PFSK-1 (cell line): ENCODE measurements at regions not wholly inside any gene's neighbourhood (a gene's known extent, or its start where the extent isn't known, plus 50 kb on each side); places are given as distances from the start of the nearest gene placed in this dataset.

Experiments used
- FOXP2 ChIP-seq: optimal IDR thresholded peaks from 2 replicates; pipeline ENCODE3; 2011; ENCODE audit warnings: borderline replicate concordance, control low read depth, inconsistent platforms; ENCODE audit not compliant: insufficient read depth; ENCODE audit errors: extremely low read length, extremely low read depth
- POLR2AphosphoS5 ChIP-seq: IDR thresholded peaks from 2 replicates; pipeline ENCODE4 v1.6.1; 2012; ENCODE audit warnings: low read depth, mild to moderate bottlenecking, control low read depth, low read length, moderate library complexity
- SIN3A ChIP-seq: IDR thresholded peaks from 2 replicates; pipeline ENCODE4 v1.6.1; 2012; ENCODE audit warnings: mild to moderate bottlenecking, low read length, moderate library complexity, borderline replicate concordance; ENCODE audit not compliant: insufficient read depth
- TAF1 ChIP-seq: IDR thresholded peaks from 2 replicates; pipeline ENCODE4 v1.6.1; 2012; ENCODE audit warnings: low read length, control low read depth, borderline replicate concordance; ENCODE audit not compliant: insufficient read depth
- TF ChIP-seq, protein P1 (sequence below), 2 experiments: IDR thresholded peaks; 2 replicates each; pipeline versions ENCODE4 v1.6.1 to v1.8.0; 2011 to 2012; ENCODE audit warnings: low read depth in 2 of 2, low read length in 2 of 2, control low read depth in 1 of 2, inconsistent platforms in 1 of 2, mild to moderate bottlenecking in 1 of 2, moderate library complexity in 1 of 2; ENCODE audit not compliant: insufficient read depth in 1 of 2

DNA sequence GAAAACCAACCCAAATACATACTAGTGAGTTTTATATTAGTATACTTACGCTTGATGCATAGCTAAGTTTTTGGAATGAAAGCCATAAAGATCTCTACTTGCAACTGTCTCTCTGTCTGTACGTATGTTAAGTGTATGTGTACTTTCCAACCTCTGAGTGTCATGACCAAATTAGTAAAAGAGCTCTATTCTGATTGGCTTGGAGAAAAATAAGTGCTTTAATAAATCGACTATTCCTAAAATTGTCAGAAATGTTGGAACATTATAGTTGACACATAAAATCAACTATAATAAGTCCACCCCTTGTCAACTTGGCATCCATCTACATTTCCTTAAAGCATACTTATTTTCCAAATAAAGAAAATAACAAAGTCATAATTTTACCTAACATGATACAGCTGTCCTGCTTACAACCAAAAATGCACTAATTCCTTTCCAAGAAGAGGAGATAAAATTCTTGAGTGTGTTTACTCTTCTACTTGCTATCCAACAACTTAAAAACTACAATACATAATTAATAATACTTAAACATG lies 507.4 kb upstream of the ATP2B1 start:
- TF ChIP-seq TAF1 (no peak), FOXP2 (no peak), SIN3A (no peak), POLR2AphosphoS5 (no peak)
- TF ChIP-seq, protein P1, sequence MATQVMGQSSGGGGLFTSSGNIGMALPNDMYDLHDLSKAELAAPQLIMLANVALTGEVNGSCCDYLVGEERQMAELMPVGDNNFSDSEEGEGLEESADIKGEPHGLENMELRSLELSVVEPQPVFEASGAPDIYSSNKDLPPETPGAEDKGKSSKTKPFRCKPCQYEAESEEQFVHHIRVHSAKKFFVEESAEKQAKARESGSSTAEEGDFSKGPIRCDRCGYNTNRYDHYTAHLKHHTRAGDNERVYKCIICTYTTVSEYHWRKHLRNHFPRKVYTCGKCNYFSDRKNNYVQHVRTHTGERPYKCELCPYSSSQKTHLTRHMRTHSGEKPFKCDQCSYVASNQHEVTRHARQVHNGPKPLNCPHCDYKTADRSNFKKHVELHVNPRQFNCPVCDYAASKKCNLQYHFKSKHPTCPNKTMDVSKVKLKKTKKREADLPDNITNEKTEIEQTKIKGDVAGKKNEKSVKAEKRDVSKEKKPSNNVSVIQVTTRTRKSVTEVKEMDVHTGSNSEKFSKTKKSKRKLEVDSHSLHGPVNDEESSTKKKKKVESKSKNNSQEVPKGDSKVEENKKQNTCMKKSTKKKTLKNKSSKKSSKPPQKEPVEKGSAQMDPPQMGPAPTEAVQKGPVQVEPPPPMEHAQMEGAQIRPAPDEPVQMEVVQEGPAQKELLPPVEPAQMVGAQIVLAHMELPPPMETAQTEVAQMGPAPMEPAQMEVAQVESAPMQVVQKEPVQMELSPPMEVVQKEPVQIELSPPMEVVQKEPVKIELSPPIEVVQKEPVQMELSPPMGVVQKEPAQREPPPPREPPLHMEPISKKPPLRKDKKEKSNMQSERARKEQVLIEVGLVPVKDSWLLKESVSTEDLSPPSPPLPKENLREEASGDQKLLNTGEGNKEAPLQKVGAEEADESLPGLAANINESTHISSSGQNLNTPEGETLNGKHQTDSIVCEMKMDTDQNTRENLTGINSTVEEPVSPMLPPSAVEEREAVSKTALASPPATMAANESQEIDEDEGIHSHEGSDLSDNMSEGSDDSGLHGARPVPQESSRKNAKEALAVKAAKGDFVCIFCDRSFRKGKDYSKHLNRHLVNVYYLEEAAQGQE (IDR thresholded peaks at IDR 0.05; ENCODE audit: insufficient read depth in 1 of 2, low read depth in 2 of 2, low read length in 2 of 2): no peak

DNA sequence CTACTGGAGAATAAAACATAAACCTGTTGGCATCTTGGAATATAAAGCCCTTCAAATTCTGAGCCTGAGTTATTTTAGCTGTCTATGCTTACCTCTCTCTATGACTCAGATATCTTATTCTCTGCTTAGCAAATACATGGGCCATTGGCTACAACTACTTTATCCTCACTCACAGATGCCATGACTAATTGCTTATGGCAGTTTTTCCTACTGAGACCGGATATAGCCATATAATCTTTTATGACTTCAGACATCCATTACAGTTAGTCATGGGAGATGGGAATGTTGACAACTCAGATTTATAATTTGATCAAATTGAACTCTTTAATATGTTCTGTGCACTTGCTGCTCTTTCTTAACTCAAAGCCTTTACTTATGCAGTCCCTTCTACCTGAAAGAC lies 502.4 kb upstream of the ATP2B1 start:
- TF ChIP-seq POLR2AphosphoS5: no peak
- TF ChIP-seq, protein P1 (IDR thresholded peaks at IDR 0.05; ENCODE audit: insufficient read depth in 1 of 2, low read depth in 2 of 2, low read length in 2 of 2): no peak
- TF ChIP-seq TAF1: no peak
- TF ChIP-seq FOXP2: no peak
- no peak for TF ChIP-seq SIN3A

DNA sequence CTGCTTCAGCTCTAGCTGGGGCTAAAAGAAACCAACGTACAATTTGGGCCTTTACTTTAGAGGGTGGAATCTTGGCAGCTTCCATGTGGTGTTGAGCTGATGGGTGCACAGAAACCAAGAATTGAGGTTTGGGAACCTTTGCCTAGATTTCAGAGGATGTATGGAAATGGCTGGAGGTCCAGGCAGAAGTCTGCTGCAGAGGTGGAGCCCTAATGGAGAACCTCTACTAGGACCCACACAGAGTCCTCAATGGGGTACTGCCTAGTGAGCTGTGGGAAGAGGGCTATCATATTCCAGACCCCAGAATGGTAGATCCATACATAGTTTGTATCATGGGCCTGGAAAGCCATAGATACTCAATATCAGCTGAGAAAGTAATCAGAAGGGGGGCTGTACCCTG lies 500.4 kb upstream of the ATP2B1 start:
- TF ChIP-seq, protein P1 (IDR thresholded peaks at IDR 0.05; ENCODE audit: insufficient read depth in 1 of 2, low read depth in 2 of 2, low read length in 2 of 2): no peak
- TF ChIP-seq FOXP2 (no peak), SIN3A (no peak), TAF1 (no peak), POLR2AphosphoS5 (no peak)

DNA sequence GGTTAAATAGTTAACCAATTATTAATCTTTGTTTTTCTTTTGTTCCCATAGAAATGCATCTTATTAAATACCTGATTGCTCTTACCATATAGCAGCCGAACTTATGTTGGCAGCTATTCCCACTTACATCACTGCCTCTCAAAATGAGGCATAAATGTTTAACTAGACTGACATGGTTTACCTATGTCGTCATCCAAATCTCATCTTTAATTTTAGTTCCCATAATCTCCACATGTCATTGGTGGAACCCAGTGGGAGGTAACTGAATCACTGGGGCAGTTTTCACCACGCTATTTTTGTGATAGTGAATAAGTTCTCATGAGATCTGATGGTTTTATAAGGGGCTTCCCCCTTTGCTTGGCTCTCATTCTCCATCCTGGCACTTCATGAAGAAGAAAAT lies 499.2 kb upstream of the ATP2B1 start:
- no peak for TF ChIP-seq TAF1
- TF ChIP-seq SIN3A: no peak
- TF ChIP-seq FOXP2: no peak
- TF ChIP-seq, protein P1 (IDR thresholded peaks at IDR 0.05; ENCODE audit: insufficient read depth in 1 of 2, low read depth in 2 of 2, low read length in 2 of 2): no peak
- TF ChIP-seq POLR2AphosphoS5: no peak

DNA sequence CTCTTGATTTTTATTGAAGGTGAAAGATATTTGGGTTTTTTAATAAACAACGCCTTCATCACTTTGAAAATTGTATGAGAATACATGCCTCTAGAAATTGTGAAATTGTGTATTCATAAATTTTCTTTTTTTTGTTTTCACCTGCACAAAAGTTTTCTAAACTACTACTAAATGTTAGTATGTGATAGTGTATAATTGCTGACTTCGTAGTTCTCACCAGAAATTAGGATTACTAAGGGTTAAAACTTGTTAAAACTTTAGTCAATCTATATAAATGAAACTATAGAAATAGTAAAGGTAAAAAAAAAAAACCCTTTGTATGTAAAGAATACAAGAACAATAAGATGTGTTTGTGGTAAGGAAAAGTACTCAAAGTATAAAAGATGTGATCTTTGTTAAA lies 496.5 kb upstream of the ATP2B1 start:
- TF ChIP-seq SIN3A (no peak), POLR2AphosphoS5 (no peak), FOXP2 (no peak), TAF1 (no peak)
- TF ChIP-seq, protein P1 (IDR thresholded peaks at IDR 0.05; ENCODE audit: insufficient read depth in 1 of 2, low read depth in 2 of 2, low read length in 2 of 2): no peak
